ENCODE measurements at regions not wholly inside any gene's neighbourhood (a gene's known extent, or its start where the extent isn't known, plus 50 kb on each side); places are given as distances from the start of the nearest gene placed in this dataset.

DNA sequence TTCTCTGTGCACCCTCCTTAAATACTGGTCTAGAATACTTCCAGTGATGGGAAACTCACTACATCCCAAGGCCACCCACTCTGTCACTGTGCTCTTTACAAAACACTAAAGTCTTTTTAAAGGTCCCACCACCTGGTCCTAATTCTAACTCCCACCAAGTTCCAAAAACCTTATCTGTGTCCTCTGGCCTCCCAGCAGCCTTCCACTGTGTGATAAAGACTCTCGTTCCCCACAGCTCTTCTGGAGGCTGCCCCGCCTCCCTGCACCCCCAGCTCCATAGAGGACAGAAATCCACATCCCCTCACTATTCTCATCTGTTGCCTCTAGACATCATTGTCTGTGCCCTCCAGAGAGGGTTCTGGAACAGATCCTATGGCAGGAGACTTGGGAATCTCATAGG, 276.4 kb downstream of the FAM43A start:
- no peak for TF ChIP-seq TCF12 (IDR thresholded peaks at IDR 0.05; ENCODE audit: low read depth)
- TF ChIP-seq, protein P1, sequence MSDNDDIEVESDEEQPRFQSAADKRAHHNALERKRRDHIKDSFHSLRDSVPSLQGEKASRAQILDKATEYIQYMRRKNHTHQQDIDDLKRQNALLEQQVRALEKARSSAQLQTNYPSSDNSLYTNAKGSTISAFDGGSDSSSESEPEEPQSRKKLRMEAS (IDR thresholded peaks at IDR 0.05): no peak
- no peak for TF ChIP-seq EP300 (IDR thresholded peaks at IDR 0.05; ENCODE audit: borderline replicate concordance)
- TF ChIP-seq RAD21 (IDR thresholded peaks at IDR 0.05; ENCODE audit: low read depth): no peak
- no peak for TF ChIP-seq TEAD4 (IDR thresholded peaks at IDR 0.05)
- TF ChIP-seq ZBTB7A (IDR thresholded peaks at IDR 0.05; ENCODE audit: low read depth): no peak

DNA sequence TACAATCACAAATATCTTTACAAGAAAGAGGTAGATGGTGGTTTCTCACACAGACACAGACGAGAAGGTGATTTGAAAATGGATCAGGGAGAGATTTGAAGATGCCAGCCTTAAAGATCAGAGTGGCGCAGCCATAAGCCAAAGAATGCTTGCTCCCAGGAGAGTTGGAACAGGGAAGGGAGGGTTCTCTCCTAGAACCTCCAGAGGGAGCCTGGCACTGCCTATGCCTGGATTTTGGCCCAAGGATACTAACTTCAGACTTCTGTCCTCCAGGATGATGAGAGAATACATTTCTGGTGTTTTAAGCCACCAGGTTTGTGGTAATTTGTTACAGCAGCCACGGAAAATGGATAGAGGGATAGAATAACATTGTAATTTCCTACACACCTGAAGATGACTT, 279.1 kb downstream of the FAM43A start:
- TF ChIP-seq RAD21 (IDR thresholded peaks at IDR 0.05; ENCODE audit: low read depth) (peak; percentile 52; the same call in 1 of the 2 replicates), EGR1 (IDR thresholded peaks at IDR 0.05) (no peak)

DNA sequence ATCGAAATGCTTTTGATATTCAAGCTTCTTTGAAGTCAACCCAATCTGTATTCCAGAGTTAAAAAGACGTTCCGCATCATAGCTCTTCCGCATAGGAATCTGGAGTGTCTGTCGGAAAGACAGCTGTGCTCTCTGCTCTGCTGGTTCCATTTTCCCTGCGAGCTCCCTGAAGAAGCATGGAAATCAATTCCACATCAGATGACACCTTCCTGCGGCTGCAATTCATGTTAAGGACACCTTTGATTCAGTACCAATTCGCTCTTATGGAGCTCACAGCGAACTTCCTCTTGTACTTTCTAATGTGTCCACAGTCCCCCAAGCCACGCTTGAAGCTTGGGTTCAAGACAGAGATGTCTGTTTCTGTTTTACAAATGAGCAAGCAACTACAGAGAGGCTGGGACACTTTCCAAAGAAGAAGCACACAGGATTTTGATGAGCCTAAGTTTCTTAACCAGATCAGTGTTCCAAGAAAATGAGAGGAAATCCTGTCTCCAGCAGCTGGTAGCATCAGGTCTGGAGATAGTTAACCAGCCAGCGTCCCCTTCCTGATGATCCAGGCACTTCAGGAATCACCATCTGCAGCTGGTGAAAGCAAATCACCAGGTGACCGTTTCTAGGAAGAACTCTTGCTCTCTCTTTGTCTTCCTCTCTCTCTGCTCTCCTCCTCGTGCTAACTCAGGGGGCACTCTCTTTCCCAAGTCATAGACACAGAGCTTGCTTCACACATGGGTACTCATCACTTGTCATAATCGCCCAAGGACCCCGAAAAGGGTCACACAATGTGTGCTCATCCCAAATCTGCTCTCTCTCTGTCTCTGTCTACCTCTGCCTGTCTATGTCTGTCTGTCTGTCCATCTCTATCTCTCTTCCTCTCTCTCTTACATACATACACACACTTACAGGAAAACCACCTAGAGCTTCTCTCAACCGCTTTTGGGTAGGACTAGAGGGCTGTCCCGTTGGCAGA, 281.8 kb downstream of the FAM43A start:
- TF ChIP-seq TAF1 (IDR thresholded peaks at IDR 0.05; ENCODE audit: low read depth): no peak
- TF ChIP-seq RAD21 (IDR thresholded peaks at IDR 0.05; ENCODE audit: low read depth): no peak
- no peak for TF ChIP-seq ZBTB7A (IDR thresholded peaks at IDR 0.05; ENCODE audit: low read depth)
- TF ChIP-seq FOXM1 (IDR thresholded peaks at IDR 0.05; ENCODE audit: borderline replicate concordance, low read depth): no peak
- no peak for TF ChIP-seq EP300 (IDR thresholded peaks at IDR 0.05; ENCODE audit: borderline replicate concordance)
- TF ChIP-seq, protein P1 (IDR thresholded peaks at IDR 0.05): no peak
- no peak for TF ChIP-seq TEAD4 (IDR thresholded peaks at IDR 0.05)
- no peak for TF ChIP-seq EGR1 (IDR thresholded peaks at IDR 0.05)
- TF ChIP-seq TCF12 (IDR thresholded peaks at IDR 0.05; ENCODE audit: low read depth): no peak
- no peak for TF ChIP-seq NFIC (IDR thresholded peaks at IDR 0.05)
- TF ChIP-seq, protein P2, sequence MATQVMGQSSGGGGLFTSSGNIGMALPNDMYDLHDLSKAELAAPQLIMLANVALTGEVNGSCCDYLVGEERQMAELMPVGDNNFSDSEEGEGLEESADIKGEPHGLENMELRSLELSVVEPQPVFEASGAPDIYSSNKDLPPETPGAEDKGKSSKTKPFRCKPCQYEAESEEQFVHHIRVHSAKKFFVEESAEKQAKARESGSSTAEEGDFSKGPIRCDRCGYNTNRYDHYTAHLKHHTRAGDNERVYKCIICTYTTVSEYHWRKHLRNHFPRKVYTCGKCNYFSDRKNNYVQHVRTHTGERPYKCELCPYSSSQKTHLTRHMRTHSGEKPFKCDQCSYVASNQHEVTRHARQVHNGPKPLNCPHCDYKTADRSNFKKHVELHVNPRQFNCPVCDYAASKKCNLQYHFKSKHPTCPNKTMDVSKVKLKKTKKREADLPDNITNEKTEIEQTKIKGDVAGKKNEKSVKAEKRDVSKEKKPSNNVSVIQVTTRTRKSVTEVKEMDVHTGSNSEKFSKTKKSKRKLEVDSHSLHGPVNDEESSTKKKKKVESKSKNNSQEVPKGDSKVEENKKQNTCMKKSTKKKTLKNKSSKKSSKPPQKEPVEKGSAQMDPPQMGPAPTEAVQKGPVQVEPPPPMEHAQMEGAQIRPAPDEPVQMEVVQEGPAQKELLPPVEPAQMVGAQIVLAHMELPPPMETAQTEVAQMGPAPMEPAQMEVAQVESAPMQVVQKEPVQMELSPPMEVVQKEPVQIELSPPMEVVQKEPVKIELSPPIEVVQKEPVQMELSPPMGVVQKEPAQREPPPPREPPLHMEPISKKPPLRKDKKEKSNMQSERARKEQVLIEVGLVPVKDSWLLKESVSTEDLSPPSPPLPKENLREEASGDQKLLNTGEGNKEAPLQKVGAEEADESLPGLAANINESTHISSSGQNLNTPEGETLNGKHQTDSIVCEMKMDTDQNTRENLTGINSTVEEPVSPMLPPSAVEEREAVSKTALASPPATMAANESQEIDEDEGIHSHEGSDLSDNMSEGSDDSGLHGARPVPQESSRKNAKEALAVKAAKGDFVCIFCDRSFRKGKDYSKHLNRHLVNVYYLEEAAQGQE (IDR thresholded peaks at IDR 0.05; ENCODE audit: low read depth): no peak
- TF ChIP-seq, protein P3, sequence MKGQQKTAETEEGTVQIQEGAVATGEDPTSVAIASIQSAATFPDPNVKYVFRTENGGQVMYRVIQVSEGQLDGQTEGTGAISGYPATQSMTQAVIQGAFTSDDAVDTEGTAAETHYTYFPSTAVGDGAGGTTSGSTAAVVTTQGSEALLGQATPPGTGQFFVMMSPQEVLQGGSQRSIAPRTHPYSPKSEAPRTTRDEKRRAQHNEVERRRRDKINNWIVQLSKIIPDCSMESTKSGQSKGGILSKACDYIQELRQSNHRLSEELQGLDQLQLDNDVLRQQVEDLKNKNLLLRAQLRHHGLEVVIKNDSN (IDR thresholded peaks at IDR 0.05): no peak
- no peak for TF ChIP-seq CREB1 (IDR thresholded peaks at IDR 0.05; ENCODE audit: low read depth)
- TF ChIP-seq YY1 (IDR thresholded peaks at IDR 0.05; ENCODE audit: low read depth): no peak
- TF ChIP-seq CEBPB (IDR thresholded peaks at IDR 0.05): no peak

DNA sequence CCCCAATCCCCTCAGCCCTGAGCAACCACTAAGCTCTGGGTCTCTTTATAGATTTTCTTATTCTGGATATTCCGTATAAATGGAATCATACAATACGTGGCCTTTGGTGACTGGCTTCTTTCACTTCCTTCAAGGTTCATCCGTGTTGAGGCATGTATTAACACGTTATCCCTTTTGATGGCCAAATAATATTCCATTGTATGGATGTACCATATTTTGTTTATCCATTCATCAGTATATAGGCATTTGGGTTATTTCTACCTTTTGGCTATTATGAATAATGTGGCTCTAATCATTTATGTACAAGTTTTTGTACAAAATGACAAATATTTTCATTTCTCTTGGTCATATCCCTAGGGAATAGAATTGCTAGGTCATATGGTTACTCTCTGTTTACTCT, 284.4 kb downstream of the FAM43A start:
- TF ChIP-seq TEAD4 (IDR thresholded peaks at IDR 0.05): no peak
- no peak for TF ChIP-seq CEBPB (IDR thresholded peaks at IDR 0.05)
- TF ChIP-seq, protein P1 (IDR thresholded peaks at IDR 0.05): no peak
- TF ChIP-seq, protein P3 (IDR thresholded peaks at IDR 0.05): no peak
- TF ChIP-seq EGR1 (IDR thresholded peaks at IDR 0.05): no peak
- TF ChIP-seq, protein P2 (IDR thresholded peaks at IDR 0.05; ENCODE audit: low read depth): no peak
- TF ChIP-seq EP300 (IDR thresholded peaks at IDR 0.05; ENCODE audit: borderline replicate concordance): no peak
- TF ChIP-seq CREB1 (IDR thresholded peaks at IDR 0.05; ENCODE audit: low read depth): no peak

DNA sequence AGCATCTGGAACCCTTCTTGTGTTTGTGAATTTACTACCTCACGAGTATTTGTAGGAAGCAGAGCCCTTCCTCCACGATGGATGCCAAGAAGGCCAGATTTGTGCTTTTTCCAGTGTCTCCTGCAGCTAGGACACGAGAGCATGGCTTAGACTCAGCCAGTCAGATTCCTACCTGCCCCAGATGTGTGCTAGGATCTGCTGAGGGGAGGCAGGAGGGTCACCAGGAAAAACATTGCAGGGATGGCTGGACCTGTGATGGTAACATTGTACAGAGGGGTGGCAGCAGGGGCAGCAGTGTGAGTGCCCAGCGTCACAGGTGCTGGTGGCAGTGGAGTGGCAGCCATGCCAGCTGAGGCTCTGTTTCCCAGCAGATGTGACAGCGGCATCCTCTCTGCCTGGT, 285.3 kb downstream of the FAM43A start:
- TF ChIP-seq CREB1 (IDR thresholded peaks at IDR 0.05; ENCODE audit: low read depth) (no peak), EP300 (IDR thresholded peaks at IDR 0.05; ENCODE audit: borderline replicate concordance) (no peak), NFIC (IDR thresholded peaks at IDR 0.05) (no peak), FOXM1 (IDR thresholded peaks at IDR 0.05; ENCODE audit: borderline replicate concordance, low read depth) (no peak), CEBPB (IDR thresholded peaks at IDR 0.05) (no peak), TAF1 (IDR thresholded peaks at IDR 0.05; ENCODE audit: low read depth) (no peak), ZBTB7A (IDR thresholded peaks at IDR 0.05; ENCODE audit: low read depth) (no peak), EGR1 (IDR thresholded peaks at IDR 0.05) (no peak), TEAD4 (IDR thresholded peaks at IDR 0.05) (no peak), TCF12 (IDR thresholded peaks at IDR 0.05; ENCODE audit: low read depth) (no peak)
- TF ChIP-seq, protein P2 (IDR thresholded peaks at IDR 0.05; ENCODE audit: low read depth): no peak
- TF ChIP-seq, protein P3 (IDR thresholded peaks at IDR 0.05): no peak
